GM18517 (cell line): ENCODE measurements at regions not wholly inside any gene's neighbourhood (a gene's known extent, or its start where the extent isn't known, plus 50 kb on each side); places are given as distances from the start of the nearest gene placed in this dataset.
"Not testable (repeated sequence)": the region's sequence is repeated elsewhere in the genome, so short reads cannot be mapped to it uniquely, and the experiment has no call there.

Source experiments
- ATAC-seq: cut with Tn5 transposase; IDR thresholded peaks from one replicate; pipeline ENCODE4 v1.9.1; 2021; ENCODE audit warnings: mild to moderate bottlenecking, moderate library complexity; ENCODE audit not compliant: unreplicated experiment

DNA sequence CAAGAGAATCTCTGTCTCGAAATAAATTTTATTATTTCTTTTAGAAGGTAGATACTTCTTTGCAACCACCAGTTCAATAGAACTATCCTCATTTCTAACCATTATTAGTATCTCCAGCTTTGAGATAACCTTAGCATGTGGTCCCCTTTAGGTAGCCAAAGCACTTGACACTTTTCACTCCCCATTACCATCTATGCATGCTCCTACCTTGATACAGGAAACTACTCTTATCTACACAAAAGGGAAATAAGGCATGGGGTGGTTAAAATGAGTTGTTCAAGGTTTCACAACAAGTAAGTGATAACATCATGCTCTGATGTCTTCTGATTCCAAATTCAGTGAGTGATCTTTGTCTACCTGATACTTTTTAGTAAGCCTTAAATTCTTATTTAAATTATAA lies 308.2 kb upstream of the CHORDC1 start:
- no peak for ATAC-seq

DNA sequence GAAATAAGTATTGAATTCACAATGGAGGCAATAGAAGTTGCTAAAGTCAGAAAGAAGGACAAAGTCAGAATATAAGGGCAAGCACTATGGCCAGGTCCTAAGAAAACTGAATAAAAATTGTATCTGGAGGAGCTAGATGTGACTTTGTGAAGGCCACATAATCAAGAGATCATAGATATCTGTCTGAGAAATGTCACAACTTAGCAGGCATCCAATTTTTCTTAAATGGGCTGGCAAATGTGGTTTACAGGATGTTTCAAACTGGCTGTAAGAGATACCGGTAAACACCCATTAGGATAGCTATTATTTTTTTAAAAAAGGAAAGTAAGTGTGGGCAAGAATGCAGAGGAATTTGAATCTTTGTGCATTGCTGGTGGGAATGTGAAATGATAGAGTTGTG lies 303.1 kb upstream of the CHORDC1 start:
- ATAC-seq = no peak

DNA sequence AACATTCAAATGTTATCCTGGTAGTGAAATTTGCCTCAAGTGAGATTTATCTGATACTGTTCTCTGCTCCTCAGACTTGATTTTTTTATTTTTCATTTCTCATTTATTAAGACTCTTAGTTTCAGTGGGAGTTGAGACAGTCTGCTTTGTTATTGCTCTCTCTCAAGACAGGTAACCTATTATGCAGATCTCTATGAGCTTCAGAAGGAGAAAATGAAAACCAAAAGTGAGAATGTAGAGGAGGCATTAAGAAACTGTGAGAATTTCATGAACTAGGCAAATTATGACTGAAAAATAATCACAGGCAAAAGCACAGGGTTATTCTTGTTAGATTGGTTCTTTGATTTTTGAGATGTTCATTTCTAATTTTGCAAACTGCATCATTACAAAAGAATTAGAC lies 290.0 kb upstream of the CHORDC1 start:
- ATAC-seq = peak; percentile 86

DNA sequence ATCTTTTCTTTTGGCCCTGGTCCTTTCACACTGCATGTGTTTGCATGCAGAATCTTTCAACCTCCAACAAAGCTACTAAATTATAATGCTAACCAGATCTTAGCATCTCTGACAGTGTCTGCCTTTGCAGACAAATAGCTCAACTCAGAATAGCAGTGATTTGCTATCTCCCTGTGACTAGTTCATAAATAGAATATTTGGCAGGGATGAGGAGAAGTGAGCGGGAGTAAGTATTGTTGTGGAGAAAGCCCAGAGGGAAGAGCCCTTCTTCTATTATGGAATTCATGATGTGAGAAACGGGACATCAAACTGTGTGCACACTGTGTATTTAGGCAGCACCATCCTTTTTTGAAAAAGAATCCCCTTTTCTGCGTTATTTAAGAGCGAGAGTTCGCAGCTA lies 288.0 kb upstream of the CHORDC1 start:
- ATAC-seq = no peak

DNA sequence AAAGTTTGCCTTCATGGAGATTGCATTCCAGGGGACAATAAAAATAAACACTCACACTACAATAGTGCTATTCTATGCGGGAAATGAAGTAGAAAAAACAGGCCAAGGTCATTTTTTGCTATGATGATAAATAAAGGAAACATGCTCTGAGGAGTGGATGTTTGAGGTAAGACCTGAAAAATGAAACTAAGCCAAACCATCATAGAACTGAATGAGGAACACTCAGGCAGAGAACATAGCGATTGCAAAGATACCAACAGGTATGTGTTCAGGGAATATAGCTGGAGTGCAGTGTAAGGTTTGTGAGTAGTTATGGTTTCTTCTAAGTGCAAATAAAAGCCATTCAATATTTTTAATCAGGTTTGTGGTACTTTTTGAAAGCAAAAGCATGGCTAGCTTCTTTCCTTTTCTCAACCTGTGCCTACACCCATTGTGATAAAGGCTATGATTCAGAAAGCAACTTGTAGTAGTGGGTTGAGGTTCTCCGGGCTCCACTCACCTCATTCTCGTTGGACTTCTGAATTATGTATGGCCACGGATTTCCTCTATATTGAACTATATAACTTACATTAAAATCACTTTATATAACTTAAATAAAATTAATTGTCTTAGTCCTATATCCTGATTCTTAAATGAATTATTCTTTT lies 278.2 kb upstream of the CHORDC1 start:
- ATAC-seq = no peak

DNA sequence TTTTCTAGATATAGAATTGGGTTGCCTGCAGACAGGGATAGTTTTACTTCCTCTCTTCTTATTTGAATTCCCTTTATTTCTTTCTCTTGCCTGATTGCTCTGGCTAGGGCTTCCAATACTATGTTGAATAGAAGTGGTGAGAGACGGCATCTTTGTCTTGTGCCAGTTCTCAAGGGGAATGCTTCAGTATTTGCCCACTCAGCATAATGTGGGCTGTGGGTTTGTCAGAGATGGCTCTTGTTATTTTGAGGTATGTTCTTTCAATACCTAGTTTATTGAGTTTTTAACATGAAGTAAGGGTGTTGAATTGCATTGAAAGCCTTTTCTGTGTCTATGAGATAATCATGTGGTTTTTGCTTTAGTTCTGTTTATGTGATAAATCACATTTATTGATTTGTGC lies 273.9 kb upstream of the CHORDC1 start:
- no peak for ATAC-seq

DNA sequence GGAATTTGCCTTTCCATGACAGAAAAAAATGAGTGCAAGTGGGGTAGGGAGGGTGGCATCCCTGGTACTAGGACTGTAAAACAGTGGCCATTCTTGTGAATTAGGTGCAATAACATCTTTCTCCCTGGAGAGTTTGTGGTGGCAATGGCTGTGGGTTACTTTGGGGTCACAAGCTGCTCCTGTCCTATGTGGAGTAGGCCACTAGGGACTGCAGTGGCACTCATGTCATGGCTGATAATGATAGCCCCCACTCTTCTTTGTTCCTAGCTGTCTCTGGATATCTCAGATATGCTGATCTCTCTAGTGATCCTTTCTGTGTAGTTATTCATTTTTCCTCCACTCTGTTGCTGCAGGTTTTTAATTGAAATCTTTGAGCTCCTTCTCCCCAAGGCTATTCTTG lies 270.5 kb upstream of the CHORDC1 start:
- ATAC-seq = no peak

DNA sequence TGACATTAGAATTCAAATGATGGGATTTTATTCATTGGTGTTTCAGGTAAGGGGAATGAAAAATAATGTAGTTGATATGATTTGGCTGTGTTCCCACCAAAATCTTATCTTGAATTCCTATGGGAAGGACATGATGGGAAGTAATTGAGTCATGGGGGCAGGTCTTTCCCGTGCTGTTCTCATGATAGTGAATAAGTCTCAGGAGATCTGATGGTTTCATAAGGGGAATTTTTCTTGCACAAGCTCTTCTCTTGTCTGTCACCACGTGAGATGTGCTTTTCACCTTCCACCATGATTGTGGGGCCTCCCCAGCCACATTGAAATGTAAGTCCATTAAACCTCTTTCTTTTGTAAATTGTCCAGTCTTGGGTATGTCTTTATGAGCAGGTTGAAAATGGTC lies 268.6 kb upstream of the CHORDC1 start:
- no peak for ATAC-seq

DNA sequence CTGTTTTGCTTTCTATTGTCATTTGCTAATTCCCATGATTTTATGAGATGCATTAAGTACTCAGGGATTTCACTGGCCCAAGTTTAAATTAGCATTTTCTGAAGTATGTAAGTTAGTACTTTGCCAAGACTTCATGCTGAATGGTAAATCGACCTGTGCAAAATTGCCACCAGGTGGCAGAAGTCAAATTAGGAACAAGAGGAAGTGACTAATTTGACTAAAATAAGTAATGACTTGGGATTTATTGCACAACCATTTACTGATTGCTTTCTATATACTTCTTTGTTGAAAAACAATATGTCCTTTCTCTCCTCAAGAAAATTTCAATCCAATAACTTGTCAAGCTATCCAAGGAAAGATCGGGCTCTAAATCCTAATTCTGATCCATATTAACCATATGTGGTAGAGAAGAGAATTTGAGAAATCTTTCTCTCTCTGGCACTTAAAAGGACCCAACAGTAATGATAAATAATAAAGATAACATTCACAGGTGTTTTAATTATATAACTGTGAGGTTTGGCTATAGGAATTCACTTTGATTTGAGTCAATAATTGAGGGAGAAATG lies 253.7 kb upstream of the CHORDC1 start:
- no peak for ATAC-seq

DNA sequence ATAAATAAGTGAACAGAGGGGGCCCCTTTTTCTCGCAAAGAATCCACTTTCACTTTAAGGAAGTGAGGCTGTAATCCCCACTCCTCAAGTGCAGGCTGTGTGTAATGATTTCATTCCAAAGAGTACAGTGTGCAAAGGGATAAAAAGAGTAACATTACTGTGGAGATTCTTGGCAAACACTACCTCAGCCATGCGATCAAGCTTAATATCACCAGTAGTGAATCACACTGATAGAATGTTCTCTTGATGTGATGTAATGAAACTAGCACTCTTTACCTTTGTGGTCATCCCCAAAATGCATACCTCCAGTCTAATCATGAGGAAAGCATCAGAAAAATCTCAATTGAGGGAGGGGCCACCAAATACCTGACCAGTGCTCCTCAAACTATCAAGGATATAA lies 246.1 kb upstream of the CHORDC1 start:
- no peak for ATAC-seq

DNA sequence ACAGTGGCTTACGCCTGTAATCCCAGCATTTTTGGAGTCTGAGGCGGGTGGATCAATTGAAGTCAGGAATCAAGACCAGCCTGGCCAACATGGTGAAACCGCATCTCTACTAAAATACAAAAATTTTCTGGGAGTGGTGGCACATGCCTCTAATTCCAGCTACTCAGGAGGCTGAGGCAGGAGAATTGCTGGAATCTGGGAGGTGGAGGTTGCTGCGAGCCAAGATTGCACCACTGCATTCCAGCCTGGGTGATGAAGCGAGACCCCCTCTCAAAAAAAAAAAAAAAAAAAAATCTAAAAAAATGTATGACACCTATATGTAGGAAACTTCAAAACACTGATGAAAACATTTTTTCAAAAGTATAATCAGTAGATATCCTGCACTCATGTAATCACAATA lies 242.7 kb upstream of the CHORDC1 start:
- ATAC-seq = no peak

DNA sequence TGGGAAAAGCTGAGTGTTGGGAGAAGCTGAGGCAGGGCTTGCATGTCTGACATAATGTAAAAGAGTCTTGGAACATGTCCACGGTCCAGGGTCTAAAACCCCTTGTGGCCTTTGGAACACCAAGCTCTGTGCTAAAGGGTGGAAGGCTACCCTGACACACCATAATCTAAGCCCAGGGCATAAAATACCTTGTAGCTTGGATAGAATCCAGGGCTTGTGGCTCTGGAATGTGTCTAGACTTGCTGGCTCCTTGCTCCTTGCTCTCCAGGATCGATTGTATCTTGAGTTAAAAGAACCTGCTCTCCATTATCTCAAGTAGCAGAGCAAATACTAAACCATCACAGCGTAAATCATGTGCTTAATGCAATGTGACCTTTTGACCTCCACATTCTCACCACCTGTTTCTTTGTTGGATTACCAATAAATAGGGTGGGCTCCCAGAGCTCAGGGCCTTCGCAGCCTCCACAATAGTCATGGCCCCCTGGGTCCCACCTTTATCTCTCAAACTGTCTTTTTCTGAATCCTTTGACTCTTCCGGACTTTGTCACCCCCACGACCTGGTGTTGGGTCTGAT lies 232.6 kb upstream of the CHORDC1 start:
- ATAC-seq = not testable (repeated sequence)

DNA sequence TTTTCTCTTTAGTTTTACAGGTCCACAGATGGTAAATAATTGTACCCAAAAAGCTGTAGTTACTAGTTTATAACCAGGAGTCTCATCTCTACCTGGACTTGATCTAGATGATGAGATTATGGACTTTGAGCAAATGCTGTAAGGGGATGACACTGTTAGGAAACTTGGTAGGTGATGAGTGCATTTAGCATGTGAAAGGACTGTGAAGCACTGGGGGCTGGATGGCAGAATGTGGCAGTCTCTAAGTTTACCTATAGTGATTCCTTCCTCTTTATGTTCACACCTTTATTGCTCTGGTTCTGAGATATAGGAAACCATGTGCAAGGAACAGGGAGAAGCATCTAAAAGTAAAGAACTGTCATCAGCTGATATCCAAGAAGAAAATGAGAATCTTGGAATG lies 230.7 kb upstream of the CHORDC1 start:
- ATAC-seq = no peak

DNA sequence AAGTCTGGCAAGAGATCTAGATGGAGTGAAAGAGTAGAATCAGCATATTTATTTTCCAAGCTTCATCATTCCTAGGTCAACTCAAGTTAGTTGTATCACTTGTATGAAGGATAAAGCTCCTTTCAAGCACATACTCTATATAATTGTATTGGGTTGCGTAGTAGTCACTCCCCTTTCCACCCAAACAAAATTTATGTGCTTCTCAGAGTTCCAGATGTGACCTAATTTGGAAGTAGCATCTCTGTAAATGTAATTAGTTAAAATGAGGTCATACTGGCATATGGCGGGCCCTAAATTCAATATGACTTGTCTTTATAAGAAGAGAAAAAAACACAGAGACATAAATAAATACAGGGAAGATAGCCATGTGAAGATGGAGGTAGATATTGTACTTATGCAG lies 226.8 kb upstream of the CHORDC1 start:
- ATAC-seq = no peak

DNA sequence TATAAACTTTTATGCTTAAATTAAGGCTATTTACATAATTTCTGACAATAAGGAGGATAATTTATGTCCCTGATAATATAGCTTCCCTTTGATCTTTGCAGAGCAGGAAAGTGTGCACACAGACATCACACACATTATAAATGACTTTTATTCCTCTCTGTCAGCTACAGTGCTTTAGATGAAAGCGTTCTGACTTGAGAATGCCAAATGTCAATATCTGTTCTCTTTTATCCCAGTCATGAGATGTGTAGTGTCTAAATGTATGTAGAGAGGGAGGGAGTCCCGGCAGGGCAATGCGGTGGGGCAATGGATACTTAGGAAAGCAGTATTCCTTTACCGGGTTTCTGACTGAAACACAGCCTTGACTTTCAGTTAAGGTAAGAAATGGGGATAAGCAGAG lies 225.4 kb upstream of the CHORDC1 start:
- no peak for ATAC-seq

DNA sequence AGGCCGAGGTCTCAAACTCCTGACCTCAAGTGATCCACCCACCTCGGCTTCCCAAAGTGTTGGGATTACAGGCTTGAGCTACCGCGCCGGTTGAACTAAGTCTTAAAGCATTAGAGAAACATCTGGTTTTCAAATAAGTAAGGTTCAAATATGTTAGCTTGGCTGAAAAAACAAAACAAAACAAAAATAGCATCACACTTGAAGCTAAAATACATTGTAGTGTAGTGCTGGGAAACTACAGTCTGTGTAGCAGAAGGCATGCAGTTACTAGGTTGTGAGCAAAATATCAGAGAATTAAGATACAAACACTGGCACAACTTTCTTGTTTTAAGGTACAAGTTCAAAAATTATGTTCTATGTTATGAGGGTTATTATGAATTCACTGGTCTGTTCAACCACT lies 224.8 kb upstream of the CHORDC1 start:
- no peak for ATAC-seq

DNA sequence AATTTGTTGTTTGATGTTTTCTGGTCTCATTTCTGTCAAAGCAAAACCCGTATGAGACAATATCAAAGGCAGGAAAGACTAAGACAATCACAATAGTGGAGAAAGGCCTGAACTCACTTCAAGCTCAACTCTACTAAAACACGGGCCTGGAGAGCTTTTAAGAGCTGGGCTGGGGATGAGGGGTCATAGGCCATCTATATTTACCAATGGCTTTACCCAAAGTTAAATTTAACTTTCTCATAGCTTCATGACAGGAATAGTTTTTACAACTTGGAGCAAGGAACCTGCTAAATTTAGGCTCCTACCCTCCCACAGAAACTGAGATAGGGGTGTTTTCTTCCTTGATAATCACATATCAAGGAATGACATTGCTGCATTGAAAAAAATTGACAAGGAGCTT lies 223.4 kb upstream of the CHORDC1 start:
- no peak for ATAC-seq

DNA sequence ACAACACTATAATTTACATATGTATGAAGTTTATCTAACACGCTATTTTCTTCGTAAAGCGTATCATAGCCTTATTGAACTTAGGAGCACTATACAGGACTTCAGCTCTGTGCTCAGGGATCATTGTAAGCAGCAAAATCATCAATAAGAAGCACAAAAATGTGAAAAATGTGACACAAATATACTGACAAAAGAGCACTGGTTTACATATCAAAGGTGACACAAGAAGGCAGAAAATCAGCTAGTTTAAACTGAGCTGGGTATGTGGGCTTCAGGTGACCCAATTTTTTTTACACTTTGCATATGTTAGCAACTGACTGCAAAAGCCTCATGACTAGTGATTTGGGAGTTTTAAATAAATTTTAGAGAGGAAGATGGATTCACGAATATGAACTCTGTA lies 215.2 kb upstream of the CHORDC1 start:
- no peak for ATAC-seq

DNA sequence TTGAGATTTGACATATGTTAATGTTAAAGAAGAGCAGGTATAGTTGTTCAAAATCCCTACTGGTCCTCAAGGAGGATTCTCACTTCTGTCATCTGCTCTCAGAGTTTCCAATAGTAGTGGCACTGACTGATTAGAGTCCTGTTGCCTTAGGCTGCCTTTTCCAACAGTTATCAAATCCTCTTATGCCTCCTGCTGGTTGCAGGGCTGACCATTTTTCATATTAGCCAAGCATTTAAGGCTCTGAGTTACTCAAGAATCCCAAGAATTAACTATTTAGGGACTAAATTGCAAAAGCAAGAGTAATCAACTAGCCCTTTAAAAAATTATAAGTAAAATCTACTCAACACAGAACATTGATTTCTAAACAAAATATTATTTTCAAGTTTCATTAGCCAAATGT lies 212.0 kb upstream of the CHORDC1 start:
- no peak for ATAC-seq

DNA sequence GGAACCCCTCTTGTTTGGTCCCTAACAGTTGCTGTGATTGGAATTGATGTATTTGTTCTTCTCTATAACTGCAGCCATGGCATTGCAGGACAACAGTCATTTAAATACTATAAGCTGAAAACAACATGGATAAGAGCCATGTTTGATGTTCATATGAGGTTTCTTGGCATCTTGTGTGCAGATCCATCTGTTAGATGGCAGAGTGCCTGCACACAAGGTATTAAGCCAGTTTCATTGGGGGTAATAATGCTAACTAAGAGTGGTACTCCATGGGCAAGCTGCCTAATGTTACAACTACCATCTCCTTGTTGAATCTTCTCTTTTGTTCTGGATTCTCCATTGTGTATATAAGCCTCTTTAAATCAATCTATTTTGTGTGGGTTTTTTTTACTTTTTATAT lies 206.0 kb upstream of the CHORDC1 start:
- ATAC-seq = no peak

DNA sequence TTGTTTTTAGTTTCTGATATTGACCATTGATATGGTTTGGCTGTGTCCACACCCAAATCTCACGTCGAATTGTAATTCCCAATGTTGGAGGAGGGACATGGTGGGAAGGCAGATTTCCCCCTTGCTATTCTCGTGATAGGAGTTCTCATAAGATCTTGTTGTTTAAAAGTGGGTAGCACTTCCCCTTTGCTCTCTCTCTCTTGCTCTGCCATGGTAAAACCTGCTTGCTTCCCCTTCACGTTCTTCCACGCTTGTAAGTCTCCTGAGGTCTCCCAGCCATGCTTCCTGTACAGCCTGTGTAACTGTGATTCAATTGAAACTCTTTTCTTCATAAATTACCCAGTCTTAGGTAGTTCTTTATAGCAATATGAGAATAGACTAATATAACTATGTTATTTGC lies 203.6 kb upstream of the CHORDC1 start:
- ATAC-seq = no peak

DNA sequence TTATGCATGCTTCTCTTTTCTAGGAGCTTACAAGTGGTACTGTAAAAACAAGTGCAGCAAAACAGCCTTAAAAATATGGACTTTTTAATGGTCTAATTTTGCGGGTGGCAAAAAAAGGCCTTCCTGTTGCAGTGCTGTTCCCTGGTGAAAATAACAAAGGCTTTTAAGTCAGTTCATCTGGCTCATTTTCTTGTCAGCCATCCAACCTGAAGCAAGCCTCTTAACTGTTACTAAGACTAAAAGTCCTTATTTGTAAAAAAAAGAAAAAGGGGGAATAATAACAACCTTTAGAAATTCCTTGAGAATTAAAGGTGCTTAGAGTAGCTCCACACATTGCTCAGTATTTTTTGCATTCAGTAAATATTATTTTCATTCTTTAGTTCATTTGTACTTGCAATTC lies 200.5 kb upstream of the CHORDC1 start:
- no peak for ATAC-seq

DNA sequence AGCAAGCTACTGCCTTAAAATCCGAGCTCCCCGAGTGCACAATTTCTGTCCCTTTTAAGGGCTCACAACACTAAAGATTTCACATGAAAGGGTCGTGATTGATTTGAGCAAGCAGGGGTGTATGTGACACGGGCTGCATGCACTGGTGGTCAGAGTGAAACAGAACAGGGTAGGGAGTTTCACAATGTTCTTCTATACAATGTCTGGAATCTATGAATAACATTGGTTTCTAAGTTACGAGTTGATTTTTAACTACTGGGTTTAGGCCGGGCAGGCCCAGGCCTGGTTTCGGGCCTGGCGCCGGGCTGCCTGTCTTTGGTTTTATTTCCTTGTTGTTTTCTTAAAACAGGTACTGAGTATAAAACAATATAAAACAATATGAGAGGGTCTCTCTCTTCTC lies 199.9 kb upstream of the CHORDC1 start:
- not testable (repeated sequence) for ATAC-seq
